ENCODE measurements at regions not wholly inside any gene's neighbourhood (a gene's known extent, or its start where the extent isn't known, plus 50 kb on each side); places are given as distances from the start of the nearest gene placed in this dataset.

DNA sequence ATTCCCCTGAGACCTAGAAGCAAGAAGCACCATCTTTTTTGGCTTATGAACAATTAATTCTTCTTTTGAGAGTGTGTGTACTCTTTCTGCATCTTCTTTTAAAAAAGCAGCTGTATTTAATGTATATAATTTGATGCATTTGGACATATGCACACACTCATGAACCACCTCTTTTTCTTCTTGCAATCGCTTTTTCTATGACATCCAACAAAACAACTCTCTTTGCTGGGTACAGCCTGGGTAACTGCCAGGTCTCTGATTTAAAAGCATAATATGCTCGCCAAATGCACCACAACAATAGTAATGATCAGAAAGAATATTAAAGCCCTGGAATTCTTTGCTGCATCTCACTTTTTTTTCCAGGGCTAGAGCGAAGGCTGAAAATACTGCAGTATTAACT lies 97.3 kb downstream of the HAPSTR1 start:
- TF ChIP-seq CTCF (IDR thresholded peaks at IDR 0.05; ENCODE audit: extremely low read depth, missing control alignments) = no peak

DNA sequence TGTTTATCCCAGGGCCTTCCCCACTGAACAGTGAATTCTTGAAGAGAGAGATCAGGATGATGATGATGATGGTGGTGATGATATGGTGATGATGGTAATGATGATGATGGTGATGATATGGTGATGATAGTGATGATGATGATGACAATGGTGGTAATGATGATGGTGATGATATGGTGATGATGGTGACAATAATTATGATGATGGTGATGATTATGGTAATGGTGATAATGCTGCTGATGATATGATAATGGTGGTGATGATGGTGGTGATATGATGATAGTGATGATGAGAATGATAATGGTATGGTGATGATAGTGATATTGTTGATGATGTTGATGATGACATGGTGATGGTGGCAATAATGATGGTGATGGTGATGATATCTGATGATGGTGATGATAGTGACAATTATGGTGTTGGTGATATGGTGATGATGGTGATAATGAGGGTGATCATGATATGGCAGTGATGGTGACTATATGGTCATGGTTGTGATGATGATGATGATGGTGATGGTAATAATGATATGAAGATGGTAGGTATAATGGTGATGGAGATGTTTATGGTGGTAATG lies 99.9 kb downstream of the HAPSTR1 start:
- no peak for TF ChIP-seq CTCF (IDR thresholded peaks at IDR 0.05; ENCODE audit: extremely low read depth, missing control alignments)

More for the DNA sequence above, 97.3 kb downstream of the HAPSTR1 start:
- DNase-seq (ENCODE audit: low spot score) = no peak

DNA sequence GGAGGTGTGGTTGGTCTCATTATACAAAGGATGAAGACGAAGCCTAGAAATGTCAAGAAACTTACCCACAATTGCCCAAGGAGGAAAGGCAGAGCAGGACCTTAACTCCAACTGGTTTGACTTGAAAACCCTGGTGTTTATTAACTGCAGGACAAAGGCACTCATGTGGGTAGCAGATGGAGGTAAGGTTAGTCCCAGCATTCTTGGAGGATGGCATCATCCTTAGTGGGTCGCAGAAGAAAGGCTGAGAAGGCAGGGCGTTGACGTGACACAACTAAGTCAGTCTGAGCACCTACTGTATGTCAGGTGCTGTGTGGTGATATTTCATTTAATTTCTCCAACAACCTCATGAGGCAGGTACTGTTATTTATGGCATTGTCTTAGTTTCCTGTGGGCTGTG lies 101.3 kb downstream of the HAPSTR1 start:
- no peak for DNase-seq (ENCODE audit: low spot score)

More for the DNA sequence above, 99.9 kb downstream of the HAPSTR1 start:
- no peak for DNase-seq (ENCODE audit: low spot score)

DNA sequence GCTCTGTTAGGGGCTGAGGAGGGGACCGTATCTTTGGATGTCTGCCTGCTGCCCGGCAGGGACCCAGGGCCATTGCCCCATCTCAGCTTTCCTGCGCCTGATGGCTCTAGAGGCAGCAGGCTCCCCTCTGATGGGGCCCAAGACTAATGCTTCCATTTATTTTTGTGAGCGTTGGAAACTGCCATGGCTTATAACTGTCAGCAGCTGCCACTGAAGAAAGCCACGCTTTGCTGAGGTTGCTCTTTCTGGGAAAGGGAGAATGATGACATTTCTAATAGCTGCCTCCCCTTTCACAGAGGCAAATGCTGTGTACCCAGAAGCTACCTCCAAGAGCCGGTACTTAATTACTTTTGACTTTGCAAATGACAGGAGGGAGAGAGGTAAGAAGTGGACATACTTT lies 103.8 kb downstream of the HAPSTR1 start:
- no peak for DNase-seq (ENCODE audit: low spot score)
- TF ChIP-seq CTCF (IDR thresholded peaks at IDR 0.05; ENCODE audit: extremely low read depth, missing control alignments) = no peak

More for the DNA sequence above, 101.3 kb downstream of the HAPSTR1 start:
- TF ChIP-seq CTCF (IDR thresholded peaks at IDR 0.05; ENCODE audit: extremely low read depth, missing control alignments) = no peak

DNA sequence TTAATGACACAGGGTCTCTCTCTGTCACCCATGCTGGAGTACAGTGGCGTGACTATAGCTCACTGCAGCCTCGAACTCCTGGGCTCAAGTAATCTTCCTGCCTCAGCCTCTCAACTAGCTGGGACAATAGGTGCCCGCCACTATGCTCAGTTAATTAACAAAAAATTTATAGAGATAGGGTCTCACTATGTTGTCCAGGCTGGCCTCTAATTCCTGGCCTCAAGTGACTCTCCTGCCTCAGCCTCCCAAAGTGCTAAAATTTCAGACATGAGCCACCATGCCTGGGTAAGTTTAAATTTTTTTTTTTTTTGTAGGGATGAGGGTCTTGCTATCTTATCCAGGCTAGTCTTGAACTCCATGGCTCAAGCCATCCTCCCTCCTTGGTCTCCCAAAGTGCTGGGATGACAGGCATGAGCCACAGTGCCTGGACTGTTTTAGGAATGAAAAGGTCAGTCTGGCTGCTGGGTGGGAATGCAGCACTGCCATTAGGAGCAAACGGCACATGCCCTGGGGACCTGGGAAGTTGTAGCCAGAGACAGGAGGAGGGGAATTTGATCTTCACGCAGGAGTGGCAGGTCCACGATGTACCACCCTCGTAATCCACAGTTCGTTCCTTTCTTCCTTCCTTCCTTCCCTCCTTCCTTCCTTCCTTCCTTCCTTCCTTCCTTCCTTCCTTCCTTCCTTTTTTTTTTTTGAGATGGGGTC lies 106.7 kb downstream of the HAPSTR1 start:
- DNase-seq (ENCODE audit: low spot score) = no peak
- TF ChIP-seq CTCF (IDR thresholded peaks at IDR 0.05; ENCODE audit: extremely low read depth, missing control alignments) = no peak

- no peak for TF ChIP-seq CTCF (IDR thresholded peaks at IDR 0.05; ENCODE audit: extremely low read depth, missing control alignments)
- no peak for DNase-seq (ENCODE audit: low spot score)
Observed at GRCh38 chr16:9199311-9199710, 107.9 kb downstream of the HAPSTR1 start.

DNA sequence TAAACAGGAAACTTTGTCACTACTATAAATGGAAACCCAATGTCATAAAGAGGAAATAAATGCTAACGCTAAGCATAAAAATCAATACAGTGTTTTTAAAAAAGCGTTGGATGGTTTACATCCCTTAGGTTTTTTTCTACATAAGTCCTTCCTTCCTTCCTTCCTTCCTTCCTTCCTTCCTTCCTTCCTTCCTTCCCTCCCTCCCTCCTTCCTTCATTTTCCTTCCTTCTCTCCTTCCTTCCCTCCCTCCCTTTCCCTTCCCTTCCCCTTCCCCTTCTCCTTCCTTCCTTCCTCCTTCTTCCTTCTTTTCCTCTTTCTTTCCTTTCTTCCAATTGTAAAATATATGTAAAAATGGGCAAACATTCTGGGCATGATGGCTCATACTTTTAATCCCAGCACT lies 108.3 kb downstream of the HAPSTR1 start:
- no peak for DNase-seq (ENCODE audit: low spot score)
- no peak for TF ChIP-seq CTCF (IDR thresholded peaks at IDR 0.05; ENCODE audit: extremely low read depth, missing control alignments)

Measured in GM20000 (cell line).